ENCODE measurements at regions not wholly inside any gene's neighbourhood (a gene's known extent, or its start where the extent isn't known, plus 50 kb on each side); places are given as distances from the start of the nearest gene placed in this dataset.

DNA sequence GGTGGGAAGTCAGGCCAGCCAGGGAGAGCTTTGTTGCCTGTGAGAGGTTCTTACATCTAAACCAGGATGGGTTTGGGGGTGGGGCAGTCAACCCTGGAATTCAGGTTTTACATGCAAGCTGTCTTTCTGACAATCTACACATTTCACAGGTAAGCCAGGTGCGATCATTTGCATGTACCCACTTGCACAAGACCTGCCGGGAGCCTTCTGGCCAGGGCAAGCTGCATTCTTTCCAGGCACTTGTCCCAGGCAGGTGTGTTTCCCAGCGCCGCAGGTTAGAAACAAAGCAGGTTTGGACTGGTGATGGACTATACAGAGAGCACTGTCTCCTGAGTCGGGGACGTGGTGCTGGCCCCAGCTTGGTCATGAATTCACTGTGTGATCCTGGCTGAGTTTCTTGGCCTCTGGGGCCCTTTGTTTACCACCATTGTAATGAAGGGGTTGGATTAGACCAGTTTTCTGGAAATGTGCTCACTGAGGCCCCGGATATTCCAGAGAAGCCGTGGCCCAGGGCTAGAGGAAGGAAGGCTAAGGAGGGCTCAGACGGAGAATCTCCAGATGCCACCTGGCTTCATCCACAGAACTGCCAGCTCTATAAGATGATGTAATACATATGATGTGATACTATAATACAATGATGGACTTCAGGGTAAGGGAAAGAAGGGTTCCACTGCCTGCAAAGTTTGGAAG, 205.2 kb upstream of the SVIL start:
- DNase-seq (ENCODE audit: low read depth in 1 of 2, low spot score in 1 of 2), result no peak
- H3K4me1 ChIP-seq (ENCODE audit: low read depth), result peaks cover 40% of the 10 kb centered on the region
- H3K9me3 ChIP-seq (ENCODE audit: low read depth), result no peaks in the 10 kb centered on the region
- no peak overlapping the region for H3K4me3 ChIP-seq
- TF ChIP-seq, protein P1, sequence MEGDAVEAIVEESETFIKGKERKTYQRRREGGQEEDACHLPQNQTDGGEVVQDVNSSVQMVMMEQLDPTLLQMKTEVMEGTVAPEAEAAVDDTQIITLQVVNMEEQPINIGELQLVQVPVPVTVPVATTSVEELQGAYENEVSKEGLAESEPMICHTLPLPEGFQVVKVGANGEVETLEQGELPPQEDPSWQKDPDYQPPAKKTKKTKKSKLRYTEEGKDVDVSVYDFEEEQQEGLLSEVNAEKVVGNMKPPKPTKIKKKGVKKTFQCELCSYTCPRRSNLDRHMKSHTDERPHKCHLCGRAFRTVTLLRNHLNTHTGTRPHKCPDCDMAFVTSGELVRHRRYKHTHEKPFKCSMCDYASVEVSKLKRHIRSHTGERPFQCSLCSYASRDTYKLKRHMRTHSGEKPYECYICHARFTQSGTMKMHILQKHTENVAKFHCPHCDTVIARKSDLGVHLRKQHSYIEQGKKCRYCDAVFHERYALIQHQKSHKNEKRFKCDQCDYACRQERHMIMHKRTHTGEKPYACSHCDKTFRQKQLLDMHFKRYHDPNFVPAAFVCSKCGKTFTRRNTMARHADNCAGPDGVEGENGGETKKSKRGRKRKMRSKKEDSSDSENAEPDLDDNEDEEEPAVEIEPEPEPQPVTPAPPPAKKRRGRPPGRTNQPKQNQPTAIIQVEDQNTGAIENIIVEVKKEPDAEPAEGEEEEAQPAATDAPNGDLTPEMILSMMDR (IDR thresholded peaks at IDR 0.05; ENCODE audit: low read depth, low read length), result no peak
- H3K27me3 ChIP-seq, result no peaks in the 10 kb centered on the region
- H3K36me3 ChIP-seq, result no peaks in the 10 kb centered on the region
- H3K27ac ChIP-seq, result no peak overlapping the region

DNA sequence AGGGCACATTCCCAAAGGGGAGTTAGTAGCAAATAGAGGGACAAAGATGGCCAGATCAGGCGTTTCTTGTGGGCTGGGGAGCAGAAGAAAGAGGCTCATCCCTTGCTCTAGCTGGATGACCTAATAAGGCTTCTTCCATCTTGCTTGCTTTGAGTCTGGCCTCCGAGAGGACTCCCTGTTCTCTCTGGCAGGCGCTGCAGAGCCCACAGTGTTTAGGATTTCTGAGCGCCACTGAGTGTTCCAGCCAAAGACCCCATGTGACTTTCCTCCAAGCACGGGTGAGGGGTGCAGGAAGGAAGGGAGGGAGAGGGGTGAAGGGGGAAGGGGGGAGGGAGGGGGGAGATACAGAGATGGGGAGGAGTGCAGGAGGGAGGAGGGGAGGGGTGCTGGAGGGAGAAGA, 203.8 kb upstream of the SVIL start:
- DNase-seq (ENCODE audit: low read depth in 1 of 2, low spot score in 1 of 2), result no peak
- H3K4me1 ChIP-seq (ENCODE audit: low read depth), result peaks cover 41% of the 10 kb centered on the region
- H3K36me3 ChIP-seq, result no peaks in the 10 kb centered on the region
- no peak overlapping the region for H3K27ac ChIP-seq
- no peaks in the 10 kb centered on the region for H3K27me3 ChIP-seq
- no peaks in the 10 kb centered on the region for H3K9me3 ChIP-seq (ENCODE audit: low read depth)
- TF ChIP-seq, protein P1 (IDR thresholded peaks at IDR 0.05; ENCODE audit: low read depth, low read length), result no peak
- H3K4me3 ChIP-seq, result no peak overlapping the region

DNA sequence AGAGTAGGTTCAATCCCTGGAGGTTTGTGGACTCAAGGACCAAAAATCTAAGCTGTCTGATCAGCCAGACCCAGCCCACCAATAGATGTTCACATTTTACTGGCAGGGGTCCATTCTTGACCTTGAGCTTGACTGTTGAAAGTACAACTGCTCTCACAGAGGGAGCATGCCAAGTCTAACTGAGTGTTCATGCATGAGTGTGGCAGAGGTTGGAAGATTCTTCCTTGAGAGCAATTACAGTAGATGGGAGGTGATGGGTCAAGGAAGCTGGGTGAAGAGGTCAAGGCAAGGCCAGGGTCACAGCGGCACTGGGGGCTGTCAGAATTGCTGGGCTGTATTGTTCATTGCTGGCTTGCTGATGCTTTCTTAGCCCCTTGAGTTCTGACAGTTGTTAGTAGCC, 202.8 kb upstream of the SVIL start:
- H3K27me3 ChIP-seq, result no peaks in the 10 kb centered on the region
- no peaks in the 10 kb centered on the region for H3K9me3 ChIP-seq (ENCODE audit: low read depth)
- H3K36me3 ChIP-seq, result no peaks in the 10 kb centered on the region
- H3K27ac ChIP-seq, result no peak overlapping the region
- TF ChIP-seq, protein P1 (IDR thresholded peaks at IDR 0.05; ENCODE audit: low read depth, low read length), result no peak
- peaks cover 35% of the 10 kb centered on the region for H3K4me1 ChIP-seq (ENCODE audit: low read depth)
- no peak overlapping the region for H3K4me3 ChIP-seq
- peak in 1 of 2 donors; percentile 41 for DNase-seq (ENCODE audit: low read depth in 1 of 2, low spot score in 1 of 2)

DNA sequence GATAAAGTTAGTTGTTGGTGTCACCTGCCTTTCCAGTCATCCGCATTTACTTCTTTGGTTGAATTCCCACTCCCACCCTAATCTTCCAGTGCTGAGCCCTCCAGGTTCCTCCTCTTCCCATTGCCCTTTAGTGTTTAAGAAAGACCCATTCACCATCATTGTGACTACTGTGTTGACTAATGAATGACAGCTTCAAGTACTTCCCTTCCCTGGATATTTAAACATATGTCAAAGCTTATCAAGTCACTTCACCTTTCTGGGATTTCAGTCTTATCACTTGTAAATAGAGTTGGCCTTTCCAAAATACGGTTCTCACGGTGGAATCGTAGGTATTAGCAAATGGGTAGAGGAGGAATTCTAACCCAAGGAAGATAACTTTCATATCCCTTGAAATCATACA, 201.6 kb upstream of the SVIL start:
- peak in 1 of 2 donors; percentile 61 for DNase-seq (ENCODE audit: low read depth in 1 of 2, low spot score in 1 of 2)
- TF ChIP-seq, protein P1 (IDR thresholded peaks at IDR 0.05; ENCODE audit: low read depth, low read length), result no peak
- Histone ChIP-seq H3K27ac (peak overlapping the region; percentile 86), H3K36me3 (no peaks in the 10 kb centered on the region), H3K4me1 (ENCODE audit: low read depth) (peaks cover 35% of the 10 kb centered on the region), H3K4me3 (no peak overlapping the region), H3K27me3 (no peaks in the 10 kb centered on the region), H3K9me3 (ENCODE audit: low read depth) (no peaks in the 10 kb centered on the region)

DNA sequence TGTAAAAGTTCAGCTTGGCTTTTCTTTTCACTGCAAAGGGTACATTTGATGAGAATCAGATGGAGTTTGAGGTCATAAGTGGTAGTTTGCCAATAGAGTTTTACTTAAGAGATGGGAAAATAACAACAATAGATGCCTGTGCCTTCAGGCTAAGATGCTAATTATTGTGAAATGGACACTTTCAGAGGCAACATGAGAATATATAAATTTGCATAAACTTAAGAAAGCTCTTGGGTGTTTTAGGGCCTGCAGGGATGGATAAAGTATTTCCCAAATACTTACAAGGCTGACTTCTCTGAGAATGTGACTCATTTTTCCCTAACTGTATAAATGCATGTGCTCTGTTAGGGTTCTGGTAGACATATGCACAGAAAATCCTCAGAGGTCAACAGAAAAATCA, 200.3 kb upstream of the SVIL start:
- peaks cover 41% of the 10 kb centered on the region for H3K4me1 ChIP-seq (ENCODE audit: low read depth)
- TF ChIP-seq, protein P1 (IDR thresholded peaks at IDR 0.05; ENCODE audit: low read depth, low read length), result no peak
- H3K9me3 ChIP-seq (ENCODE audit: low read depth), result no peaks in the 10 kb centered on the region
- H3K27ac ChIP-seq, result no peak overlapping the region
- no peaks in the 10 kb centered on the region for H3K27me3 ChIP-seq
- no peak for DNase-seq (ENCODE audit: low read depth in 1 of 2, low spot score in 1 of 2)
- no peaks in the 10 kb centered on the region for H3K36me3 ChIP-seq
- no peak overlapping the region for H3K4me3 ChIP-seq

Data from cardiac muscle cell (in vitro differentiated cells and primary cell).